ENCODE measurements at regions not wholly inside any gene's neighbourhood (a gene's known extent, or its start where the extent isn't known, plus 50 kb on each side); places are given as distances from the start of the nearest gene placed in this dataset.

- no peak for DNase-seq (ENCODE audit: extremely low spot score)
- TF ChIP-seq CTCF (IDR thresholded peaks at IDR 0.05; ENCODE audit: control extremely low read depth, extremely low read depth, low read depth, missing control alignments), result no peak
- POLR2A ChIA-PET, result no interaction called here
- CTCF ChIA-PET, result interaction anchor here (1.1 to 1.6 kb wide), 3 partner anchors 10 to 22 kb away, joined by 3 to 4 read pairs (median 4); no protein-coding TSS in a partner anchor
Observed at GRCh38 chr5:116825486-116825885, 250.9 kb upstream of the SEMA6A start.

- TF ChIP-seq CTCF (IDR thresholded peaks at IDR 0.05; ENCODE audit: control extremely low read depth, extremely low read depth, low read depth, missing control alignments), result no peak
- no peak for DNase-seq (ENCODE audit: extremely low spot score)
- POLR2A ChIA-PET, result no interaction called here
- CTCF ChIA-PET, result interaction anchor here (1.1 to 1.6 kb wide), 3 partner anchors 10 to 22 kb away, joined by 3 to 4 read pairs (median 4); no protein-coding TSS in a partner anchor
Observed at GRCh38 chr5:116824751-116825438, 250.3 kb upstream of the SEMA6A start.

- TF ChIP-seq CTCF (IDR thresholded peaks at IDR 0.05; ENCODE audit: control extremely low read depth, extremely low read depth, low read depth, missing control alignments), result no peak
- ChIA-PET POLR2A (no interaction called here), CTCF (no interaction called here)
- DNase-seq (ENCODE audit: extremely low spot score), result no peak
Observed at GRCh38 chr5:116814626-116815385, 240.2 kb upstream of the SEMA6A start.

DNA sequence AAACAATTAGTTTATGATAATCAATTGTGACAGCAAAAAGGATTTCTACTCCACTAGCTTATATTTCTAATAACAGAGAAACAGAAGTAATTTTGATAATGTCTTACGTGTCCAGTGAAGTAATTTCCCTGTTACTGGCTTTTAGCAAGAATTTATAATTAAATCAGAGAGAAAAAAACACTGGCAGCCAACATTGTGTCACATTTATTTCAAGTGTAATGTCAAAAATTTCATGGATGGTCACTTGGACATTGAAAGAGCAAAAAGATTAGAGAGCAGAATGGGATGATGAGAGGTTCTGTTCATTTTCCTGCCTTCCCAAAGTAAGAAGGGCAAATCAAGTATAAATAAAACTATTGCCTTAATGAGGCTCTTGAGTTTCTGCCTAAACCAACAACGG lies 239.3 kb upstream of the SEMA6A start:
- no peak for TF ChIP-seq CTCF (IDR thresholded peaks at IDR 0.05; ENCODE audit: control extremely low read depth, extremely low read depth, low read depth, missing control alignments)
- CTCF ChIA-PET, result no interaction called here
- POLR2A ChIA-PET, result no interaction called here
- DNase-seq (ENCODE audit: extremely low spot score), result no peak

DNA sequence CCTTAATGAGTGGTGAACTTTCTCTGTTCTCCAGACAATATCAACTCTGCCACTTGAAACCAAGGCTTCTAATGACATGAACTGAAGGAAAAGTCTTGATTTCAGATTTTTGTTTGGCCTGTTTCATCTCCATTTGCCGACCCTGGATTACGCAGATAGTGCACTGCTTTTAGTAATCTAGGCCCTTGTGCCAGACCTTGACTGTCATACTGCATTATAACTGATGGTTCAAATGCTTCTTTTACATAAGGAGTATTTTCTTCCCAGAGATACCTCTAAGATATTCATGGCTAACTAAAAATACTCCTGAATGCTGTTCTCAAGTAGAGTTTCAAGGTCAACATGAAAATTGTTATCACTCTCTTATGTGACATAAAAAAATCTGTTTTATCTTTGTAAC lies 238.7 kb upstream of the SEMA6A start:
- TF ChIP-seq CTCF (IDR thresholded peaks at IDR 0.05; ENCODE audit: control extremely low read depth, extremely low read depth, low read depth, missing control alignments), result no peak
- DNase-seq (ENCODE audit: extremely low spot score), result no peak
- ChIA-PET CTCF (no interaction called here), POLR2A (no interaction called here)

DNA sequence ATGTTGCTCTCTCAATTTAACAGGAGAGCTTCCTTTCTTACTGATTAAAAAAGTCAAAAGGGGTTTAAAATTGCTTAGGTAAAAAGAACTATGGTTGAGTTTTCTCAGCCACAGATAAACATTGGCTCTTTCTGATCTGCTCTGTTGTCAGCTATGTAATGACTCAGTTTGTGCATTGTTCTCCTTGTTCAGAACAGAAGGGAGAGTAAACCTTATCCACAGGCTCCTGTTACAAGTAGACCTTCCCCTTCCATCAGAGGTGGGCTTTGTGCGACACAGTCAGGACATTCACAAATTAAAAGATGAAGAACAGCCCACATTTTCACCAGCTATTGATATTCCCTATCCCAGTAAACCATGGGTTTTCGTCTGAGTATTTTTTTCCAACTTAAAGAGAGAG lies 236.3 kb upstream of the SEMA6A start:
- ChIA-PET POLR2A (no interaction called here), CTCF (interaction anchor here (1.2 kb wide), 1 partner anchor 26 kb away, joined by 5 read pairs; no protein-coding TSS in a partner anchor)
- no peak for TF ChIP-seq CTCF (IDR thresholded peaks at IDR 0.05; ENCODE audit: control extremely low read depth, extremely low read depth, low read depth, missing control alignments)
- no peak for DNase-seq (ENCODE audit: extremely low spot score)
